AG10803 (cell line): ENCODE measurements at regions not wholly inside any gene's neighbourhood (a gene's known extent, or its start where the extent isn't known, plus 50 kb on each side); places are given as distances from the start of the nearest gene placed in this dataset.

Experiments
- DNase-seq: peaks from one replicate; pipeline ENCODE4 v3.0.0; 2010; ENCODE audit warnings: low read depth
- H3K4me3 ChIP-seq: 2 replicates; pipeline ENCODE4 v1.5.1; 2011; ENCODE audit warnings: mild to moderate bottlenecking, low read length, control low read depth
- TF ChIP-seq, protein P1 (sequence below): conservative IDR thresholded peaks from 2 replicates; pipeline ENCODE4 v1.5.1; 2011; ENCODE audit warnings: mild to moderate bottlenecking, low read length, control low read depth, inconsistent platforms

DNA sequence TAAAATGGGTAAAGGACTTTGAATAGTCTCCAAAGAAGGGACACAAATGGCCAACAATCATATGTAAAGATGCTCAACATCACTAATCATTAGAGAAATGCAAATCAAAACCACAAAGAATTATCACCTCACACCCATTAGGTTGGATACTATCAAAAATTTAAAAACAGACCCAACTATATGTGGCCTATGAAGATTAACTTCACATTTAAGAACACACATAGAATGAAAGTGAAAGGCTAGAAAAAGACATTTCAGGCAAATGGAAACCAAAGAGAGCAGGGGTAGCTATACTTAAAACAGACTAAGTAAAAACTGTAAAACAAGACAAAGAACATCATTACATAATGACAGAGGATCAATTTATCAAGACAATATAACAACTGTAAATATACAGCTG lies 53.5 kb upstream of the ASPRV1 start:
- TF ChIP-seq, protein P1, sequence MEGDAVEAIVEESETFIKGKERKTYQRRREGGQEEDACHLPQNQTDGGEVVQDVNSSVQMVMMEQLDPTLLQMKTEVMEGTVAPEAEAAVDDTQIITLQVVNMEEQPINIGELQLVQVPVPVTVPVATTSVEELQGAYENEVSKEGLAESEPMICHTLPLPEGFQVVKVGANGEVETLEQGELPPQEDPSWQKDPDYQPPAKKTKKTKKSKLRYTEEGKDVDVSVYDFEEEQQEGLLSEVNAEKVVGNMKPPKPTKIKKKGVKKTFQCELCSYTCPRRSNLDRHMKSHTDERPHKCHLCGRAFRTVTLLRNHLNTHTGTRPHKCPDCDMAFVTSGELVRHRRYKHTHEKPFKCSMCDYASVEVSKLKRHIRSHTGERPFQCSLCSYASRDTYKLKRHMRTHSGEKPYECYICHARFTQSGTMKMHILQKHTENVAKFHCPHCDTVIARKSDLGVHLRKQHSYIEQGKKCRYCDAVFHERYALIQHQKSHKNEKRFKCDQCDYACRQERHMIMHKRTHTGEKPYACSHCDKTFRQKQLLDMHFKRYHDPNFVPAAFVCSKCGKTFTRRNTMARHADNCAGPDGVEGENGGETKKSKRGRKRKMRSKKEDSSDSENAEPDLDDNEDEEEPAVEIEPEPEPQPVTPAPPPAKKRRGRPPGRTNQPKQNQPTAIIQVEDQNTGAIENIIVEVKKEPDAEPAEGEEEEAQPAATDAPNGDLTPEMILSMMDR: no peak
- no peak overlapping the region for H3K4me3 ChIP-seq
- DNase-seq: no peak

DNA sequence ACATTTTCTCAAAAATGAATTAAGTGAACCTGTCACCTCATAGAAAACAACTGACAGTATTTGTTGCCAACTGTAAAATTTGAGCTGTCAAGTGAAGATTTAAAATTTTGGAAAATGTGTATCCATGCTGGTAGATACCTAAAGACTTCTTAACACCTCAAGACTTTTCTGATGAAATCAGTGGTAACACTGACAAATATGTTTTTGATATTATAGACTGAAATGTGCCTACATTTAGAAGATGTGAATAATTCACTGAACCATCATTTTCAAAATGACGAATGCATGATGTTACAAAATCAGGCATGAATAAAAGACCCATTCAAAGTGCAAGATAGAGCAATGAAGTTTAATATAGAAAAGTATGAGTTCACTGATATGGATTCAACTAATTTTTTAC lies 51.5 kb upstream of the ASPRV1 start:
- H3K4me3 ChIP-seq: no peak overlapping the region
- TF ChIP-seq, protein P1: no peak
- DNase-seq: no peak

DNA sequence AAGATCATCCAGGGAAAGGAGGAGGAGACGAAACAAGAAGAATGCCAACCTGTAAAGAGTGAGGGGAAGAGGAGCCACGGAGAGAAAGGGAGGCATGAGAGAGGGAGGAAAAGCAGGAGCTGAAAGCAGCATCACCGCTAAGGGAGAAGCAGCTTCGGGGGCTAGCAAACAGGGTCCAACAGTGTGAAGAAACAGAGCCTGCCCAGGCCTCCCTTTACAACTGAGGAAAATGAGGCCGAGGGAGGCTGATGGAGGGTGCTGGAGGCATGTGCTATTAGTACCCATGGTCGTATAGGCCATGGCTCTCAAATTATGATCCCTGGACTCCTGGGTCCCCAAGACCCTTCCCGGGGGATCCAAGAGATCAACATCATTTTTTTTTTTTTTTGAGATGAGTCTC lies 50.4 kb upstream of the ASPRV1 start:
- TF ChIP-seq, protein P1: no peak
- DNase-seq: no peak
- no peak overlapping the region for H3K4me3 ChIP-seq

DNA sequence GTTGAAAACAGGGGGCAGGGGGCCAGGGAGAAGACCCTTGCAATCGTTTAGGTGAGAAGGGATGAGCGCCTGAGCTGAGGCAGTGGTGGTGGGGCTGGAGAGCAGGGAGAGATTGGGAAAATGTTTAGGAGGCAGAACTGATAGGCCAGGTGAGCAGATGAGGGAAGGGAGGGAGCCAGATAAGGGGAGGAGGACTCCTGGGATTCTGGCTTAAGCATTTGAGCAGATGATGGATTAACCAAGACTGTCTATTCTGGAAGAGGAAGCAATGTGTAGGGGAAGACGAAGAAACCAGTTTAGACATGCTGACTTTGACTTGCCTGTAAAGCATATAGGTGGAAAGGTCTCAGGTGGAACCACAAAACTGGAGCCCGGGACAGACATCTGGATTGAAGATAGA lies 49.9 kb upstream of the ASPRV1 start:
- DNase-seq: no peak
- TF ChIP-seq, protein P1: no peak
- H3K4me3 ChIP-seq: no peak overlapping the region
